ENCODE measurements at regions not wholly inside any gene's neighbourhood (a gene's known extent, or its start where the extent isn't known, plus 50 kb on each side); places are given as distances from the start of the nearest gene placed in this dataset.

GRCh38 chr2:48081317-48081628, 175.0 kb upstream of the FBXO11 start:
- H2AFZ ChIP-seq (ENCODE audit: low read length), result no peak overlapping the region
- no peaks in the 10 kb centered on the region for H3K9me3 ChIP-seq (ENCODE audit: control insufficient read depth, insufficient read depth, low read depth, low read length)
- H3K27ac ChIP-seq (ENCODE audit: insufficient read depth, low read length), result no peak overlapping the region
- no peak overlapping the region for H3K9ac ChIP-seq (ENCODE audit: insufficient read depth, low read length)
- no peak overlapping the region for H3K4me2 ChIP-seq (ENCODE audit: extremely low read depth, insufficient read depth, low read length)
- DNase-seq (ENCODE audit: low read depth in 2 of 2), result no peak
- H4K20me1 ChIP-seq (ENCODE audit: control insufficient read depth, extremely low read depth, insufficient read depth, low read length), result no peaks in the 10 kb centered on the region
- H3K4me3 ChIP-seq (replicated peaks in 1 of 4; ENCODE audit: control extremely low read depth in 1 of 4, insufficient read depth in 1 of 4, low read depth in 3 of 4, low read length in 4 of 4), result no peak overlapping the region
- no peaks in the 10 kb centered on the region for H3K36me3 ChIP-seq (ENCODE audit: control insufficient read depth, insufficient read depth, low read length)
- TF ChIP-seq EZH2 (IDR thresholded peaks at IDR 0.05; ENCODE audit: low read length, missing control alignments) (no peak), CTCF (conservative IDR thresholded peaks at IDR 0.05 in 1 of 2, IDR thresholded peaks at IDR 0.05 in 1 of 2; ENCODE audit: low read depth in 1 of 2, low read length in 2 of 2) (no peak)
- no peaks in the 10 kb centered on the region for H3K79me2 ChIP-seq (ENCODE audit: control insufficient read depth, insufficient read depth, low read length)
- H3K27me3 ChIP-seq (ENCODE audit: control insufficient read depth, insufficient read depth, low read length), result no peaks in the 10 kb centered on the region
- H3K4me1 ChIP-seq (ENCODE audit: control insufficient read depth, extremely low read depth, insufficient read depth, low read length), result no peaks in the 10 kb centered on the region

GRCh38 chr2:48085888-48086287, 179.6 kb upstream of the FBXO11 start:
- no peaks in the 10 kb centered on the region for H3K4me1 ChIP-seq (ENCODE audit: control insufficient read depth, extremely low read depth, insufficient read depth, low read length)
- H3K27ac ChIP-seq (ENCODE audit: insufficient read depth, low read length), result no peak overlapping the region
- no peaks in the 10 kb centered on the region for H3K79me2 ChIP-seq (ENCODE audit: control insufficient read depth, insufficient read depth, low read length)
- H4K20me1 ChIP-seq (ENCODE audit: control insufficient read depth, extremely low read depth, insufficient read depth, low read length), result no peaks in the 10 kb centered on the region
- no peaks in the 10 kb centered on the region for H3K36me3 ChIP-seq (ENCODE audit: control insufficient read depth, insufficient read depth, low read length)
- TF ChIP-seq EZH2 (IDR thresholded peaks at IDR 0.05; ENCODE audit: low read length, missing control alignments), result no peak
- TF ChIP-seq CTCF (conservative IDR thresholded peaks at IDR 0.05 in 1 of 2, IDR thresholded peaks at IDR 0.05 in 1 of 2; ENCODE audit: low read depth in 1 of 2, low read length in 2 of 2), result no peak
- no peak overlapping the region for H2AFZ ChIP-seq (ENCODE audit: low read length)
- H3K27me3 ChIP-seq (ENCODE audit: control insufficient read depth, insufficient read depth, low read length), result no peaks in the 10 kb centered on the region
- no peaks in the 10 kb centered on the region for H3K9me3 ChIP-seq (ENCODE audit: control insufficient read depth, insufficient read depth, low read depth, low read length)
- H3K4me3 ChIP-seq (replicated peaks in 1 of 4; ENCODE audit: control extremely low read depth in 1 of 4, insufficient read depth in 1 of 4, low read depth in 3 of 4, low read length in 4 of 4), result no peak overlapping the region
- DNase-seq (ENCODE audit: low read depth in 2 of 2), result no peak
- no peak overlapping the region for H3K4me2 ChIP-seq (ENCODE audit: extremely low read depth, insufficient read depth, low read length)
- no peak overlapping the region for H3K9ac ChIP-seq (ENCODE audit: insufficient read depth, low read length)

DNA sequence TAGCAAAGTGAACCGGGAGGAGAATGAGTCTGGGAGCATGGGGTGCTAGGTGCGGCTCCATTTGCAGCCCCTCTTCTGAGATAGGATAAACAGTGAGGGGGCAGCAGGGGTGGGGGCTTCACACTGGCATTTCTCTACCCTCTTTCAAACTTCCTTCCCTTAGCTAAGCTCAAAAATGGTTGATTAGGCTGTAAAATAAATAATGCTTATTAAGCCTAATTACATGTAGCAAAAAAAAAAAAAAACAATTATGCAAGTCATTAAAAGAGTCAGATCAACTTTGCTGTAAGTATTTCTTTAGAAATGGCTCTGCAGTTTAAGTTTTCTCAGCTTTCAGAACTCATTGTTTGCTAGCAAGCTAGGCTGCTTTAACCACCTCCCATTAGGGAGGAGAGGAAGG, 182.7 kb upstream of the FBXO11 start:
- no peaks in the 10 kb centered on the region for H3K79me2 ChIP-seq (ENCODE audit: control insufficient read depth, insufficient read depth, low read length)
- H2AFZ ChIP-seq (ENCODE audit: low read length), result no peak overlapping the region
- no peak for DNase-seq (ENCODE audit: low read depth in 2 of 2)
- no peaks in the 10 kb centered on the region for H3K9me3 ChIP-seq (ENCODE audit: control insufficient read depth, insufficient read depth, low read depth, low read length)
- no peaks in the 10 kb centered on the region for H3K27me3 ChIP-seq (ENCODE audit: control insufficient read depth, insufficient read depth, low read length)
- no peaks in the 10 kb centered on the region for H3K4me1 ChIP-seq (ENCODE audit: control insufficient read depth, extremely low read depth, insufficient read depth, low read length)
- H3K27ac ChIP-seq (ENCODE audit: insufficient read depth, low read length), result no peak overlapping the region
- H3K4me2 ChIP-seq (ENCODE audit: extremely low read depth, insufficient read depth, low read length), result no peak overlapping the region
- no peaks in the 10 kb centered on the region for H3K36me3 ChIP-seq (ENCODE audit: control insufficient read depth, insufficient read depth, low read length)
- no peak for TF ChIP-seq EZH2 (IDR thresholded peaks at IDR 0.05; ENCODE audit: low read length, missing control alignments)
- no peak for TF ChIP-seq CTCF (conservative IDR thresholded peaks at IDR 0.05 in 1 of 2, IDR thresholded peaks at IDR 0.05 in 1 of 2; ENCODE audit: low read depth in 1 of 2, low read length in 2 of 2)
- H3K4me3 ChIP-seq (replicated peaks in 1 of 4; ENCODE audit: control extremely low read depth in 1 of 4, insufficient read depth in 1 of 4, low read depth in 3 of 4, low read length in 4 of 4), result no peak overlapping the region
- no peaks in the 10 kb centered on the region for H4K20me1 ChIP-seq (ENCODE audit: control insufficient read depth, extremely low read depth, insufficient read depth, low read length)
- no peak overlapping the region for H3K9ac ChIP-seq (ENCODE audit: insufficient read depth, low read length)
